ENCODE measurements at regions not wholly inside any gene's neighbourhood (a gene's known extent, or its start where the extent isn't known, plus 50 kb on each side); places are given as distances from the start of the nearest gene placed in this dataset.
"Not testable (repeated sequence)": the region's sequence is repeated elsewhere in the genome, so short reads cannot be mapped to it uniquely, and the experiment has no call there.

DNA sequence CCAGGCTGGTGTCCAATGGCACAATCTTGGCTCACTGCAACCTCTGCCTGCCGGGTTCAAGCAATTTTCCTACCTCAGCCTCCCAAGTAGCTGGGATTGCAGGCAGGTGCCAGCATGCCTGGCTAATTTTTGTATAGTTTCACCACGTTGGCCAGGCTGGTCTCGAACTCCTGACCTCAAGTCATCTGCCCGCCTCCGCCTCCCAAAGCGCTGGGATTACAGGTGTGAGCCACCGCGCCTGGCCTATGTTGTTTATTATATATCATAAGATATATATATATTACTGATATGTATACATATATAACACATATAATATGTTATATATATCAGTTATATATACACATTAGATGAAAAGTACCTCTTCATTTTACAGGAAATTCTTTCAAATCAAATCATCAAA is 914.7 kb downstream of the FOXD4L5 start:
- TF ChIP-seq, protein P1, sequence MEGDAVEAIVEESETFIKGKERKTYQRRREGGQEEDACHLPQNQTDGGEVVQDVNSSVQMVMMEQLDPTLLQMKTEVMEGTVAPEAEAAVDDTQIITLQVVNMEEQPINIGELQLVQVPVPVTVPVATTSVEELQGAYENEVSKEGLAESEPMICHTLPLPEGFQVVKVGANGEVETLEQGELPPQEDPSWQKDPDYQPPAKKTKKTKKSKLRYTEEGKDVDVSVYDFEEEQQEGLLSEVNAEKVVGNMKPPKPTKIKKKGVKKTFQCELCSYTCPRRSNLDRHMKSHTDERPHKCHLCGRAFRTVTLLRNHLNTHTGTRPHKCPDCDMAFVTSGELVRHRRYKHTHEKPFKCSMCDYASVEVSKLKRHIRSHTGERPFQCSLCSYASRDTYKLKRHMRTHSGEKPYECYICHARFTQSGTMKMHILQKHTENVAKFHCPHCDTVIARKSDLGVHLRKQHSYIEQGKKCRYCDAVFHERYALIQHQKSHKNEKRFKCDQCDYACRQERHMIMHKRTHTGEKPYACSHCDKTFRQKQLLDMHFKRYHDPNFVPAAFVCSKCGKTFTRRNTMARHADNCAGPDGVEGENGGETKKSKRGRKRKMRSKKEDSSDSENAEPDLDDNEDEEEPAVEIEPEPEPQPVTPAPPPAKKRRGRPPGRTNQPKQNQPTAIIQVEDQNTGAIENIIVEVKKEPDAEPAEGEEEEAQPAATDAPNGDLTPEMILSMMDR (IDR thresholded peaks at IDR 0.05 in 8 of 11, conservative IDR thresholded peaks at IDR 0.05 in 3 of 11) = not testable (repeated sequence)
- TF ChIP-seq POLR2AphosphoS5, POLR2A (IDR thresholded peaks at IDR 0.05): not testable (repeated sequence)
